ENCODE measurements at regions not wholly inside any gene's neighbourhood (a gene's known extent, or its start where the extent isn't known, plus 50 kb on each side); places are given as distances from the start of the nearest gene placed in this dataset.

- Histone ChIP-seq H3K27ac (ENCODE audit: low read depth, low read length) (no peak overlapping the region), H3K9ac (replicated peaks in 1 of 4; ENCODE audit: extremely low read depth in 1 of 4, low read depth in 3 of 4, low read length in 3 of 4) (no peak overlapping the region), H3K23ac (ENCODE audit: insufficient read length) (no peak overlapping the region), H4K20me1 (replicated peaks in 1 of 2; ENCODE audit: control insufficient read depth in 1 of 2, insufficient read depth in 2 of 2, low read length in 2 of 2) (no peaks in the 10 kb centered on the region), H3K18ac (ENCODE audit: extremely low read depth, low read length) (no peak overlapping the region), H3K4ac (replicated peaks; ENCODE audit: insufficient read length, low read depth, low read length) (no peak overlapping the region), H2AFZ (ENCODE audit: low read length) (no peak overlapping the region), H2BK5ac (ENCODE audit: low read depth, low read length) (no peak overlapping the region), H3K27me3 (replicated peaks in 1 of 4; ENCODE audit: control insufficient read depth in 3 of 4, extremely low read depth in 1 of 4, insufficient read depth in 3 of 4, low read length in 3 of 4) (no peaks in the 10 kb centered on the region), H2BK120ac (replicated peaks; ENCODE audit: low read depth, low read length) (no peak overlapping the region), H2BK12ac (ENCODE audit: low read depth, low read length) (no peak overlapping the region), H2BK15ac (ENCODE audit: low read length) (no peak overlapping the region), H3K4me2 (ENCODE audit: insufficient read depth in 1 of 2, low read depth in 2 of 2, low read length in 2 of 2) (no peak overlapping the region), H3K14ac (ENCODE audit: insufficient read length) (no peak overlapping the region), H3K4me1 (replicated peaks in 1 of 4; ENCODE audit: control insufficient read depth in 3 of 4, insufficient read depth in 4 of 4, low read length in 3 of 4) (no peaks in the 10 kb centered on the region; a peak in 1 of 7 replicates), H4K8ac (ENCODE audit: extremely low read depth, insufficient read depth, low read length) (no peak overlapping the region), H2AK5ac (ENCODE audit: low read depth, low read length) (no peak overlapping the region), H4K91ac (replicated peaks; ENCODE audit: insufficient read length, low read length) (no peak overlapping the region), H3K56ac (replicated peaks; ENCODE audit: insufficient read length, low read depth, low read length) (no peak overlapping the region), H4K5ac (ENCODE audit: insufficient read length, low read depth, low read length) (no peak overlapping the region), H3K9me3 (ENCODE audit: insufficient read depth in 2 of 2, low read depth in 1 of 2, low read length in 1 of 2) (no peaks in the 10 kb centered on the region), H3K79me2 (ENCODE audit: control insufficient read depth in 1 of 2, insufficient read depth in 2 of 2, low read length in 2 of 2) (peaks cover 0 to 52% of the 10 kb centered on the region in 2 experiments; a peak in 3 of 4 replicates), H2BK20ac (ENCODE audit: low read length) (no peak overlapping the region), H3K4me3 (ENCODE audit: extremely low read depth in 1 of 4, insufficient read depth in 2 of 4, low read depth in 3 of 4, low read length in 4 of 4) (no peak overlapping the region), H3K36me3 (ENCODE audit: control insufficient read depth in 2 of 4, insufficient read depth in 4 of 4, low read length in 3 of 4) (no peaks in the 10 kb centered on the region), H3K23me2 (ENCODE audit: low read depth, low read length) (no peaks in the 10 kb centered on the region), H3K79me1 (ENCODE audit: low read depth, low read length) (peaks cover 7% of the 10 kb centered on the region)
- 91% methylated on average over 4 of the region's 4 CpGs; no CpG with 5 or more reads in 1 of the 2 experiments for WGBS, 2 experiments (ENCODE audit: extremely low coverage in 1 of 2, insufficient coverage in 1 of 2, insufficient read length in 1 of 2, insufficient replicate concordance in 2 of 2, low coverage in 1 of 2, low lambda C conversion rate in 2 of 2, missing lambda C conversion rate in 1 of 2)
- ChIA-PET POLR2A (ENCODE audit: partially characterized antibody) (no interaction called here), CTCF (ENCODE audit: partially characterized antibody) (interaction anchor here (0.7 to 1.1 kb wide), 3 partner anchors 23 to 79 kb away, joined by 3 to 7 read pairs (median 3); a partner anchor contains a TSS)
- no peak for FAIRE-seq
- TF ChIP-seq CHD1 (IDR thresholded peaks at IDR 0.05; ENCODE audit: low read depth, low read length) (no peak), CHD2 (IDR thresholded peaks at IDR 0.05; ENCODE audit: low read length) (no peak), RFX5 (IDR thresholded peaks at IDR 0.05; ENCODE audit: borderline replicate concordance, low read depth, low read length) (no peak), NANOG (IDR thresholded peaks at IDR 0.05; ENCODE audit: insufficient read depth, low read depth, low read length, poor library complexity, severe bottlenecking) (no peak), TCF12 (IDR thresholded peaks at IDR 0.05; ENCODE audit: low read depth, low read length) (no peak)
- no peak for DNase-seq (ENCODE audit: low read depth in 1 of 2, low spot score in 2 of 2)
These were observed 92.5 kb downstream of the HAUS1 start for GRCh38 chr18:46196627-46197243.

Measured in H1 (cell line).